ENCODE measurements at regions not wholly inside any gene's neighbourhood (a gene's known extent, or its start where the extent isn't known, plus 50 kb on each side); places are given as distances from the start of the nearest gene placed in this dataset.

- DNase-seq, result no peak
Observed at GRCh38 chr1:105964879-105965278, 1091.6 kb upstream of the PRMT6 start.

- DNase-seq, result no peak
Observed at GRCh38 chr1:105997516-105997915, 1059.0 kb upstream of the PRMT6 start.

- peak; percentile 39 for DNase-seq
Observed at GRCh38 chr1:106022312-106022902, 1034.1 kb upstream of the PRMT6 start.

- no peak for DNase-seq
Observed at GRCh38 chr1:106027871-106028270, 1028.6 kb upstream of the PRMT6 start.

- no peak for DNase-seq
Observed at GRCh38 chr1:106037526-106037925, 1018.9 kb upstream of the PRMT6 start.

- DNase-seq, result no peak
Observed at GRCh38 chr1:106038260-106038659, 1018.2 kb upstream of the PRMT6 start.

- no peak for DNase-seq
Observed at GRCh38 chr1:106043971-106044370, 1012.5 kb upstream of the PRMT6 start.

GRCh38 chr1:106047210-106047609 is 1009.3 kb upstream of the PRMT6 start:
- no peak for DNase-seq

GRCh38 chr1:106049595-106049994 is 1006.9 kb upstream of the PRMT6 start:
- DNase-seq, result no peak

GRCh38 chr1:106055855-106056254 is 1000.6 kb upstream of the PRMT6 start:
- no peak for DNase-seq

- no peak for DNase-seq
Observed at GRCh38 chr1:106061586-106062495, 994.6 kb upstream of the PRMT6 start.

GRCh38 chr1:106063510-106063909 is 993.0 kb upstream of the PRMT6 start:
- DNase-seq, result no peak

- no peak for DNase-seq
Observed at GRCh38 chr1:106072909-106073600, 983.4 kb upstream of the PRMT6 start.

GRCh38 chr1:106080608-106081325 is 975.7 kb upstream of the PRMT6 start:
- DNase-seq, result no peak

GRCh38 chr1:106111044-106111443 is 945.4 kb upstream of the PRMT6 start:
- DNase-seq, result no peak

GRCh38 chr1:106113851-106114250 is 942.6 kb upstream of the PRMT6 start:
- DNase-seq, result no peak

- no peak for DNase-seq
Observed at GRCh38 chr1:106120789-106121188, 935.7 kb upstream of the PRMT6 start.

GRCh38 chr1:106121728-106122127 is 934.7 kb upstream of the PRMT6 start:
- no peak for DNase-seq

- no peak for DNase-seq
Observed at GRCh38 chr1:106134561-106134960, 921.9 kb upstream of the PRMT6 start.

- no peak for DNase-seq
Observed at GRCh38 chr1:106173101-106173500, 883.4 kb upstream of the PRMT6 start.

- DNase-seq, result no peak
Observed at GRCh38 chr1:106178791-106179190, 877.7 kb upstream of the PRMT6 start.

GRCh38 chr1:106181866-106182265 is 874.6 kb upstream of the PRMT6 start:
- DNase-seq, result no peak

- DNase-seq, result no peak
Observed at GRCh38 chr1:106185089-106185488, 871.4 kb upstream of the PRMT6 start.

Data from hematopoietic multipotent progenitor cell treated with erythropoietin and hydrocortisone succinate and interleukin-3 and kit ligand, for 6 days (in vitro differentiated cells).